IMR-90 (cell line): ENCODE measurements at regions not wholly inside any gene's neighbourhood (a gene's known extent, or its start where the extent isn't known, plus 50 kb on each side); places are given as distances from the start of the nearest gene placed in this dataset.

Source experiments
- ATAC-seq: fragments of 200-7000 bp; cut with Tn5 transposase; 2 replicates; pipeline ENCODE4 v1.9.1; 2020; ENCODE audit warnings: low read depth, mild to moderate bottlenecking, moderate library complexity
- BruUV-seq: library from RNA; stranded (reverse); fragments of 400-500 nt; replicated peaks from 2 replicates; lab custom pipeline; 2021; lab: Mats Ljungman, UMichigan
- CTCF ChIA-PET: fragments of 300-600 bp; formaldehyde crosslinking; extraction: SDS; loops from one replicate; lab custom pipeline; 2021; ENCODE audit warnings: antibody characterized with exemption; lab: Yijun Ruan, JAX
- POLR2A ChIA-PET: fragments of 300-600 bp; sonication (Branson Sonifier 250); formaldehyde crosslinking; loops from one replicate; lab custom pipeline; 2022; ENCODE audit warnings: antibody characterized with exemption; ENCODE audit not compliant: unreplicated experiment; lab: Charles Lee
- DNase-seq: peaks from one replicate; pipeline ENCODE4 v3.0.0; 2013
- H2AFZ ChIP-seq: replicated peaks from 2 replicates; pipeline ENCODE3; 2013; ENCODE audit warnings: low read length, mild to moderate bottlenecking; ENCODE audit not compliant: poor library complexity
- H2AK5ac ChIP-seq: 2 replicates; pipeline ENCODE4 v1.6.1; 2013; ENCODE audit warnings: low read depth, low read length, inconsistent platforms
- H2AK9ac ChIP-seq: replicated peaks from 2 replicates; pipeline ENCODE3; 2013; ENCODE audit warnings: mild to moderate bottlenecking, low read depth, low read length, moderate library complexity; ENCODE audit not compliant: poor library complexity
- H2BK120ac ChIP-seq: 2 replicates; pipeline ENCODE4 v1.6.1; 2013; ENCODE audit warnings: low read depth, low read length, inconsistent platforms
- H2BK15ac ChIP-seq: 3 replicates; pipeline ENCODE4 v1.6.1; 2013; ENCODE audit warnings: low read depth, low read length, inconsistent platforms
- H2BK20ac ChIP-seq: 2 replicates; pipeline ENCODE4 v1.6.1; 2013; ENCODE audit warnings: low read depth, mild to moderate bottlenecking, inconsistent platforms, low read length, moderate library complexity
- H2BK5ac ChIP-seq: 2 replicates; pipeline ENCODE4 v1.6.1; 2013; ENCODE audit warnings: mild to moderate bottlenecking, low read depth, low read length, inconsistent platforms; ENCODE audit not compliant: poor library complexity, severe bottlenecking
- H3K14ac ChIP-seq: replicated peaks from 2 replicates; pipeline ENCODE4 v1.6.1; 2013; ENCODE audit warnings: low read depth, low read length, inconsistent platforms
- H3K18ac ChIP-seq: 2 replicates; pipeline ENCODE4 v1.6.1; 2013; ENCODE audit warnings: low read depth, low read length, control low read depth
- H3K23ac ChIP-seq: 2 replicates; pipeline ENCODE4 v1.6.1; 2013; ENCODE audit warnings: low read depth, low read length, inconsistent platforms
- H3K27ac ChIP-seq: 2 replicates; pipeline ENCODE4 v1.5.1; 2013; ENCODE audit warnings: mild to moderate bottlenecking, control low read depth, low read length; ENCODE audit not compliant: insufficient read depth
- H3K27me3 ChIP-seq: 2 replicates; pipeline ENCODE4 v1.6.1; 2013; ENCODE audit warnings: low read length; ENCODE audit not compliant: control insufficient read depth, insufficient read depth
- H3K36me3 ChIP-seq: 2 replicates; pipeline ENCODE4 v1.6.1; 2013; ENCODE audit warnings: low read length, mixed read lengths; ENCODE audit not compliant: control insufficient read depth, insufficient read depth
- H3K4ac ChIP-seq: 2 replicates; pipeline ENCODE4 v1.6.1; 2013; ENCODE audit warnings: low read depth, low read length, inconsistent platforms
- H3K4me1 ChIP-seq: 2 replicates; pipeline ENCODE4 v1.6.1; 2013; ENCODE audit warnings: low read length, mixed read lengths; ENCODE audit not compliant: control insufficient read depth, insufficient read depth
- H3K4me2 ChIP-seq: 2 replicates; pipeline ENCODE4 v1.6.1; 2013; ENCODE audit warnings: low read depth, mild to moderate bottlenecking, control low read depth, low read length, moderate library complexity
- H3K4me3 ChIP-seq: 2 replicates; pipeline ENCODE4 v1.5.1; 2013; ENCODE audit warnings: low read depth, mild to moderate bottlenecking, control low read depth, low read length, moderate library complexity; ENCODE audit not compliant: insufficient read depth
- H3K56ac ChIP-seq: 2 replicates; pipeline ENCODE4 v1.6.1; 2013; ENCODE audit warnings: low read length, inconsistent platforms; ENCODE audit not compliant: insufficient read depth; ENCODE audit errors: extremely low read depth
- H3K79me1 ChIP-seq, 2 experiments: 2 replicates each; pipeline ENCODE4 v1.6.1; 2013; ENCODE audit warnings: low read length in 2 of 2, inconsistent platforms in 1 of 2, low read depth in 1 of 2
- H3K9ac ChIP-seq: 2 replicates; pipeline ENCODE4 v1.6.1; 2013; ENCODE audit warnings: low read depth, low read length, control low read depth
- H3K9me1 ChIP-seq: 2 replicates; pipeline ENCODE4 v1.6.1; 2013; ENCODE audit warnings: low read length, inconsistent platforms; ENCODE audit not compliant: insufficient read depth
- H3K9me3 ChIP-seq: 2 replicates; pipeline ENCODE4 v1.6.1; 2013; ENCODE audit warnings: low read length; ENCODE audit not compliant: control insufficient read depth, insufficient read depth
- H4K20me1 ChIP-seq: 2 replicates; pipeline ENCODE4 v1.6.1; 2013; ENCODE audit warnings: low read length, inconsistent platforms; ENCODE audit not compliant: insufficient read depth
- H4K5ac ChIP-seq: 2 replicates; pipeline ENCODE4 v1.6.1; 2013; ENCODE audit warnings: mild to moderate bottlenecking, low read depth, low read length, control low read depth
- H4K8ac ChIP-seq, 2 experiments: 2 replicates each; pipeline ENCODE4 v1.6.1; 2013; ENCODE audit warnings: low read depth in 2 of 2, low read length in 2 of 2, control low read depth in 1 of 2, inconsistent platforms in 1 of 2
- H4K91ac ChIP-seq: 2 replicates; pipeline ENCODE4 v1.6.1; 2013; ENCODE audit warnings: low read depth, low read length, inconsistent platforms; ENCODE audit not compliant: insufficient read depth
- BHLHE40 ChIP-seq: fragments of 150-350 bp; IDR thresholded peaks from 2 replicates; pipeline ENCODE4 v1.6.1; 2016; ENCODE audit warnings: mild to moderate bottlenecking, low read depth, low read length
- CEBPB ChIP-seq: IDR thresholded peaks from 2 replicates; pipeline ENCODE4 v1.6.1; 2012; ENCODE audit warnings: low read depth, low read length, improper control_type of control experiment
- CHD1 ChIP-seq: IDR thresholded peaks from 2 replicates; pipeline ENCODE4 v1.6.1; 2012; ENCODE audit warnings: low read depth, low read length, improper control_type of control experiment
- MAFK ChIP-seq: IDR thresholded peaks from 2 replicates; pipeline ENCODE4 v1.6.1; 2012; ENCODE audit warnings: low read depth, low read length, improper control_type of control experiment
- MAZ ChIP-seq: IDR thresholded peaks from 2 replicates; pipeline ENCODE4 v1.6.1; 2012; ENCODE audit warnings: low read depth, mild to moderate bottlenecking, low read length, improper control_type of control experiment, moderate library complexity, borderline replicate concordance
- MXI1 ChIP-seq: IDR thresholded peaks from 2 replicates; pipeline ENCODE4 v1.6.1; 2012; ENCODE audit warnings: low read depth, mild to moderate bottlenecking, low read length, moderate library complexity, borderline replicate concordance
- NFE2L2 ChIP-seq: fragments of 150-350 bp; IDR thresholded peaks from 2 replicates; pipeline ENCODE4 v1.6.1; 2016; ENCODE audit warnings: low read depth, mild to moderate bottlenecking, low read length
- RAD21 ChIP-seq: IDR thresholded peaks from 2 replicates; pipeline ENCODE4 v1.6.1; 2012; ENCODE audit warnings: low read length, improper control_type of control experiment
- RFX5 ChIP-seq: IDR thresholded peaks from 2 replicates; pipeline ENCODE4 v1.8.0; 2012; ENCODE audit warnings: low read depth, mild to moderate bottlenecking, low read length, moderate library complexity
- SMC3 ChIP-seq: fragments of 150-350 bp; IDR thresholded peaks from 2 replicates; pipeline ENCODE4 v1.6.1; 2016; ENCODE audit warnings: low read depth, mild to moderate bottlenecking, antibody characterized with exemption, low read length, moderate library complexity
- USF2 ChIP-seq: fragments of 150-350 bp; IDR thresholded peaks from 2 replicates; pipeline ENCODE4 v1.6.1; 2017; ENCODE audit warnings: mild to moderate bottlenecking, antibody characterized with exemption, low read length, low read depth
- WGBS, 2 experiments: methylation state at CpG; one replicate each; pipeline versions ENCODE4 v1.1.5 to v1.1.7; 2013; ENCODE audit warnings: missing lambda C conversion rate in 2 of 2; ENCODE audit not compliant: insufficient read length in 1 of 2; ENCODE audit errors: extremely low coverage in 2 of 2; 5-methylcytosine and 5-hydroxymethylcytosine counted together
- dilution Hi-C: fragments of 300-500 bp; cut with HindIII; formaldehyde crosslinking; loops from one replicate; pipeline ENCODE4 v1.14.3; 2018; ENCODE audit warnings: low sequenced_read_pairs; ENCODE audit not compliant: unreplicated experiment
- in situ Hi-C: fragments of 300-500 bp; cut with MboI; formaldehyde crosslinking; loops from 3 replicates; pipeline ENCODE4 v1.14.3; 2019; ENCODE audit warnings: low sequenced_read_pairs, inconsistent platforms, mixed read lengths
- intact Hi-C: fragments of 100-400 bp; cut with micrococcal nuclease; formaldehyde crosslinking; loops from 2 replicates; pipeline ENCODE4 v1.10.0; 2022
- TF ChIP-seq, protein P1 (sequence below): conservative IDR thresholded peaks from 2 replicates; pipeline ENCODE4 v1.5.1; 2012; ENCODE audit warnings: mild to moderate bottlenecking, low read depth, low read length, improper control_type of control experiment
- TF ChIP-seq, protein P2 (sequence below): fragments of 150-350 bp; IDR thresholded peaks from 2 replicates; pipeline ENCODE4 v1.6.1; 2016; ENCODE audit warnings: low read depth, mild to moderate bottlenecking, low read length, moderate library complexity, borderline replicate concordance

GRCh38 chr12:115311875-115312274 lies 627.9 kb upstream of the TBX3 start:
- ATAC-seq (no peak), DNase-seq (no peak)
- Histone ChIP-seq H3K56ac (no peak overlapping the region), H2AK9ac (no peak overlapping the region), H3K4me1 (peaks cover 3% of the 10 kb centered on the region), H2BK20ac (no peak overlapping the region), H3K79me1 (no peaks in the 10 kb centered on the region), H3K14ac (no peak overlapping the region), H2BK15ac (no peak overlapping the region), H3K9me3 (no peaks in the 10 kb centered on the region), H3K27ac (no peak overlapping the region), H2AK5ac (no peak overlapping the region), H4K20me1 (no peaks in the 10 kb centered on the region), H2BK120ac (no peak overlapping the region), H2BK5ac (no peak overlapping the region), H4K5ac (no peak overlapping the region), H3K4me3 (no peak overlapping the region), H3K23ac (no peak overlapping the region), H3K27me3 (no peaks in the 10 kb centered on the region), H3K9ac (no peak overlapping the region), H4K91ac (no peak overlapping the region), H3K18ac (peak overlapping the region; percentile 30; the same call in 1 of the 2 replicates), H3K9me1 (peaks cover 5% of the 10 kb centered on the region; the same call in 1 of the 2 replicates), H4K8ac (no peak overlapping the region), H3K4me2 (no peak overlapping the region), H3K36me3 (no peaks in the 10 kb centered on the region), H2AFZ (no peak overlapping the region), H3K4ac (no peak overlapping the region)
- intact Hi-C loops: no loop called here
- BruUV-seq: no TSS peak
- ChIA-PET CTCF (interaction anchor here (0.8 kb wide), 1 partner anchor 29 kb away, joined by 3 read pairs; no protein-coding TSS in a partner anchor), POLR2A (no interaction called here)
- in situ Hi-C loops: no loop called here
- TF ChIP-seq MAZ (no peak), BHLHE40 (no peak), SMC3 (no peak), RFX5 (no peak), CEBPB (no peak), CHD1 (no peak), MAFK (no peak), RAD21 (no peak), NFE2L2 (no peak), USF2 (no peak), MXI1 (no peak)
- TF ChIP-seq, protein P1, sequence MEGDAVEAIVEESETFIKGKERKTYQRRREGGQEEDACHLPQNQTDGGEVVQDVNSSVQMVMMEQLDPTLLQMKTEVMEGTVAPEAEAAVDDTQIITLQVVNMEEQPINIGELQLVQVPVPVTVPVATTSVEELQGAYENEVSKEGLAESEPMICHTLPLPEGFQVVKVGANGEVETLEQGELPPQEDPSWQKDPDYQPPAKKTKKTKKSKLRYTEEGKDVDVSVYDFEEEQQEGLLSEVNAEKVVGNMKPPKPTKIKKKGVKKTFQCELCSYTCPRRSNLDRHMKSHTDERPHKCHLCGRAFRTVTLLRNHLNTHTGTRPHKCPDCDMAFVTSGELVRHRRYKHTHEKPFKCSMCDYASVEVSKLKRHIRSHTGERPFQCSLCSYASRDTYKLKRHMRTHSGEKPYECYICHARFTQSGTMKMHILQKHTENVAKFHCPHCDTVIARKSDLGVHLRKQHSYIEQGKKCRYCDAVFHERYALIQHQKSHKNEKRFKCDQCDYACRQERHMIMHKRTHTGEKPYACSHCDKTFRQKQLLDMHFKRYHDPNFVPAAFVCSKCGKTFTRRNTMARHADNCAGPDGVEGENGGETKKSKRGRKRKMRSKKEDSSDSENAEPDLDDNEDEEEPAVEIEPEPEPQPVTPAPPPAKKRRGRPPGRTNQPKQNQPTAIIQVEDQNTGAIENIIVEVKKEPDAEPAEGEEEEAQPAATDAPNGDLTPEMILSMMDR: no peak
- TF ChIP-seq, protein P2, sequence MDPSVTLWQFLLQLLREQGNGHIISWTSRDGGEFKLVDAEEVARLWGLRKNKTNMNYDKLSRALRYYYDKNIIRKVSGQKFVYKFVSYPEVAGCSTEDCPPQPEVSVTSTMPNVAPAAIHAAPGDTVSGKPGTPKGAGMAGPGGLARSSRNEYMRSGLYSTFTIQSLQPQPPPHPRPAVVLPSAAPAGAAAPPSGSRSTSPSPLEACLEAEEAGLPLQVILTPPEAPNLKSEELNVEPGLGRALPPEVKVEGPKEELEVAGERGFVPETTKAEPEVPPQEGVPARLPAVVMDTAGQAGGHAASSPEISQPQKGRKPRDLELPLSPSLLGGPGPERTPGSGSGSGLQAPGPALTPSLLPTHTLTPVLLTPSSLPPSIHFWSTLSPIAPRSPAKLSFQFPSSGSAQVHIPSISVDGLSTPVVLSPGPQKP: no peak
- no CpG with 5 or more reads among the region's 4 CpGs for WGBS, 2 experiments
- dilution Hi-C loops: no loop called here
